RWPE1 (cell line): ENCODE measurements at regions not wholly inside any gene's neighbourhood (a gene's known extent, or its start where the extent isn't known, plus 50 kb on each side); places are given as distances from the start of the nearest gene placed in this dataset.
"Not testable (repeated sequence)": the region's sequence is repeated elsewhere in the genome, so short reads cannot be mapped to it uniquely, and the experiment has no call there.

Experiments used
- CTCF ChIA-PET: fragments of 350-600 bp; sonication (Branson Sonifier 250); formaldehyde crosslinking; extraction: SDS; loops from one replicate; lab custom pipeline; 2021; lab: Yijun Ruan, JAX
- POLR2A ChIA-PET: fragments of 400-600 bp; formaldehyde crosslinking; extraction: SDS; loops from one replicate; lab custom pipeline; 2020; ENCODE audit warnings: antibody characterized with exemption; ENCODE audit not compliant: low non-redundant PET; lab: Yijun Ruan, JAX
- DNase-seq: peaks from one replicate; pipeline ENCODE4 v3.0.0; 2012; ENCODE audit warnings: low spot score
- H3K27ac ChIP-seq: fragments of 450-650 bp; 2 replicates; pipeline ENCODE4 v1.5.1; 2017
- CTCF ChIP-seq: fragments of 450-650 bp; conservative IDR thresholded peaks from 2 replicates; pipeline ENCODE4 v1.5.1; 2017; ENCODE audit warnings: low read depth, mild to moderate bottlenecking

GRCh38 chr7:112540839-112541577 lies 60.2 kb downstream of the LSMEM1 start:
- CTCF ChIA-PET: no interaction called here

GRCh38 chr7:112546723-112547513 lies 66.1 kb downstream of the LSMEM1 start:
- CTCF ChIA-PET: interaction anchor here (0.7 to 0.8 kb wide), 2 partner anchors 18 to 312 kb away, joined by 4 to 8 read pairs; no protein-coding TSS in a partner anchor
- no peak overlapping the region for H3K27ac ChIP-seq
- DNase-seq: no peak
- POLR2A ChIA-PET: no interaction called here
- no peak for TF ChIP-seq CTCF

More at GRCh38 chr7:112540839-112541577, 60.2 kb downstream of the LSMEM1 start:
- no peak for TF ChIP-seq CTCF
- no peak for DNase-seq
- POLR2A ChIA-PET: interaction anchor here (0.6 kb wide), 1 partner anchor 157 kb away, joined by 3 read pairs; no protein-coding TSS in a partner anchor
- H3K27ac ChIP-seq: no peak overlapping the region

GRCh38 chr7:112547916-112548315 lies 67.1 kb downstream of the LSMEM1 start:
- no peak for DNase-seq
- ChIA-PET CTCF (interaction anchor here (0.7 kb wide), 1 partner anchor 311 kb away, joined by 8 read pairs; no protein-coding TSS in a partner anchor), POLR2A (no interaction called here)
- no peak overlapping the region for H3K27ac ChIP-seq
- TF ChIP-seq CTCF: no peak

- H3K27ac ChIP-seq: no peak overlapping the region
- TF ChIP-seq CTCF: peak; percentile 100
- ChIA-PET POLR2A (no interaction called here), CTCF (interaction anchor here (0.6 to 1.3 kb wide), 6 partner anchors 11 to 1156 kb away, joined by 3 to 5 read pairs (median 3); no protein-coding TSS in a partner anchor)
- DNase-seq: peak; percentile 45
These were observed 69.8 kb downstream of the LSMEM1 start for GRCh38 chr7:112550468-112551060.

GRCh38 chr7:112551521-112551920 lies 70.7 kb downstream of the LSMEM1 start:
- DNase-seq, H3K27ac ChIP-seq, POLR2A ChIA-PET: not testable (repeated sequence)
- CTCF ChIA-PET: interaction anchor here (0.8 kb wide), 1 partner anchor 870 kb away, joined by 3 read pairs; no protein-coding TSS in a partner anchor

- ChIA-PET CTCF (no interaction called here), POLR2A (no interaction called here)
- no peak overlapping the region for H3K27ac ChIP-seq
- DNase-seq: no peak
- no peak for TF ChIP-seq CTCF
These were observed 73.8 kb downstream of the LSMEM1 start for GRCh38 chr7:112554591-112554990.
